A549 (cell line): ENCODE measurements at regions not wholly inside any gene's neighbourhood (a gene's known extent, or its start where the extent isn't known, plus 50 kb on each side); places are given as distances from the start of the nearest gene placed in this dataset.

Experiments used
- ATAC-seq, 2 experiments: fragments of 200-7000 bp in 1 of 2; fragments of >200 bp in 1 of 2; cut with Nextera tagmentation in 1 of 2; cut with Tn5 transposase in 1 of 2; 3 replicates each; pipeline versions ENCODE4 v1.8.0 to v1.9.1; 2018 to 2020; ENCODE audit warnings: mild to moderate bottlenecking in 1 of 2, moderate library complexity in 1 of 2
- CTCF ChIA-PET: fragments of 300-600 bp; sonication (Branson Sonifier 250); formaldehyde crosslinking; extraction: SDS; loops from one replicate; lab custom pipeline; 2021; ENCODE audit warnings: antibody characterized with exemption, inconsistent platforms; lab: Yijun Ruan, JAX
- POLR2A ChIA-PET: fragments of 350-600 bp; formaldehyde crosslinking; extraction: SDS; loops from one replicate; lab custom pipeline; 2021; ENCODE audit warnings: antibody characterized with exemption, inconsistent platforms; lab: Yijun Ruan, JAX
- DNase-seq, 2 experiments: peaks; one replicate each; pipeline versions ENCODE4 v3.0.0 to v3.0.0-alpha.2; 2011 to 2016; ENCODE audit warnings: low read depth in 1 of 2, low spot score in 1 of 2
- FAIRE-seq: peaks from 2 replicates; lab custom pipeline; 2011; peaks lifted over from hg19 to GRCh38; lab: Jason Lieb, UNC
- H3K27ac ChIP-seq, 2 experiments: fragments of >200 bp; sonication (Bioruptor Twin); formaldehyde crosslinking; 3 replicates each; pipeline ENCODE4 v1.5.1; 2016 to 2017
- H3K4me1 ChIP-seq: fragments of >200 bp; sonication (Bioruptor Twin); formaldehyde crosslinking; 3 replicates; pipeline ENCODE4 v1.6.1; 2016
- H3K4me2 ChIP-seq: fragments of >200 bp; sonication (Bioruptor Twin); formaldehyde crosslinking; 3 replicates; pipeline ENCODE4 v1.6.1; 2016
- H3K4me3 ChIP-seq: fragments of >200 bp; sonication (Bioruptor Twin); formaldehyde crosslinking; 3 replicates; pipeline ENCODE4 v1.5.1; 2016
- H3K9me3 ChIP-seq: fragments of >200 bp; sonication (Bioruptor Twin); formaldehyde crosslinking; 3 replicates; pipeline ENCODE4 v1.6.1; 2016
- CBX2 ChIP-seq: fragments of 200-600 bp; sonication (generic); IDR thresholded peaks from 2 replicates; pipeline ENCODE4 v1.6.1; 2016; ENCODE audit warnings: low read depth, mild to moderate bottlenecking, borderline replicate concordance
- CEBPB ChIP-seq, 2 experiments: fragments of >200 bp in 1 of 2; sonication (Bioruptor Twin) in 1 of 2; formaldehyde crosslinking in 1 of 2; IDR thresholded peaks; 2 replicates each; pipeline ENCODE4 v1.6.1; 2012 to 2016
- EHMT2 ChIP-seq: fragments of 200-600 bp; sonication (generic); IDR thresholded peaks from 2 replicates; pipeline ENCODE4 v1.6.1; 2016; ENCODE audit warnings: antibody characterized with exemption, low read depth, mild to moderate bottlenecking, moderate library complexity
- ESRRA ChIP-seq: fragments of 150-350 bp; IDR thresholded peaks from 2 replicates; pipeline ENCODE4 v1.6.1; 2014; ENCODE audit warnings: mild to moderate bottlenecking, low read length, borderline replicate concordance
- FOSB ChIP-seq: fragments of 250-450 bp; sonication (Bioruptor Pico); IDR thresholded peaks from 2 replicates; pipeline ENCODE4 v1.5.0; 2020; ENCODE audit warnings: mild to moderate bottlenecking, moderate library complexity
- HDAC2 ChIP-seq: fragments of 200-600 bp; sonication (generic); IDR thresholded peaks from 2 replicates; pipeline ENCODE4 v1.6.1; 2016
- HEYL ChIP-seq: fragments of 250-450 bp; sonication (Bioruptor Pico); IDR thresholded peaks from 2 replicates; pipeline ENCODE4 v1.8.0; 2021; ENCODE audit warnings: mild to moderate bottlenecking, moderate library complexity
- HOXA7 ChIP-seq: fragments of 250-450 bp; sonication (Bioruptor Pico); IDR thresholded peaks from 2 replicates; pipeline ENCODE4 v1.5.0; 2020; ENCODE audit warnings: mild to moderate bottlenecking, moderate library complexity
- JUN ChIP-seq, 2 experiments: fragments of >200 bp; sonication (Bioruptor Twin); formaldehyde crosslinking; IDR thresholded peaks; 2 replicates in 1 of 2; 3 replicates in 1 of 2; pipeline ENCODE4 v1.6.1; 2016 to 2017
- JUNB ChIP-seq: fragments of >200 bp; sonication (Bioruptor Twin); formaldehyde crosslinking; IDR thresholded peaks from 2 replicates; pipeline ENCODE4 v1.6.1; 2016
- KDM5A ChIP-seq: fragments of 200-600 bp; sonication (generic); IDR thresholded peaks from 2 replicates; pipeline ENCODE4 v1.6.1; 2016; ENCODE audit warnings: antibody characterized with exemption, mild to moderate bottlenecking
- NPAS2 ChIP-seq: fragments of 250-450 bp; sonication (Bioruptor Pico); IDR thresholded peaks from 2 replicates; pipeline ENCODE4 v1.8.0; 2022; ENCODE audit warnings: mild to moderate bottlenecking, moderate library complexity, borderline replicate concordance
- NR3C1 ChIP-seq: fragments of >200 bp; sonication (Bioruptor Twin); formaldehyde crosslinking; IDR thresholded peaks from 3 replicates; pipeline ENCODE4 v1.6.1; 2017
- PHF8 ChIP-seq: fragments of 200-600 bp; sonication (generic); IDR thresholded peaks from 2 replicates; pipeline ENCODE4 v1.6.1; 2016; ENCODE audit warnings: low read depth, mild to moderate bottlenecking, antibody characterized with exemption, moderate library complexity, borderline replicate concordance
- POLR2AphosphoS2 ChIP-seq: conservative IDR thresholded peaks from 2 replicates; pipeline ENCODE4 v1.6.1; 2012; ENCODE audit warnings: low read length, improper control_type of control experiment, inconsistent platforms
- RARB ChIP-seq: fragments of 250-450 bp; sonication (Bioruptor Pico); IDR thresholded peaks from 2 replicates; pipeline ENCODE4 v1.8.0; 2021; ENCODE audit warnings: mild to moderate bottlenecking, moderate library complexity
- RFX5 ChIP-seq: fragments of 450-650 bp; IDR thresholded peaks from 2 replicates; pipeline ENCODE4 v1.7.1; 2014; ENCODE audit warnings: antibody characterized with exemption, mild to moderate bottlenecking, moderate library complexity
- SREBF2 ChIP-seq: fragments of 450-650 bp; IDR thresholded peaks from 2 replicates; pipeline ENCODE4 v1.6.1; 2014; ENCODE audit warnings: mild to moderate bottlenecking, moderate library complexity
- TFCP2L1 ChIP-seq: fragments of 250-450 bp; sonication (Bioruptor Pico); IDR thresholded peaks from 2 replicates; pipeline ENCODE4 v1.5.0; 2021; ENCODE audit warnings: mild to moderate bottlenecking
- ZFP36 ChIP-seq: fragments of 450-650 bp; IDR thresholded peaks from 2 replicates; pipeline ENCODE4 v1.6.1; 2014; ENCODE audit warnings: borderline replicate concordance; ENCODE audit not compliant: partially characterized antibody
- WGBS: methylation state at CpG from one replicate; pipeline ENCODE4 v1.1.6; 2017; ENCODE audit errors: missing lambda C conversion rate; 5-methylcytosine and 5-hydroxymethylcytosine counted together
- TF ChIP-seq, protein P1 (sequence below): fragments of 200-600 bp; sonication (generic); IDR thresholded peaks from 2 replicates; pipeline ENCODE4 v1.6.1; 2016; ENCODE audit warnings: antibody characterized with exemption, mild to moderate bottlenecking, moderate library complexity
- TF ChIP-seq, protein P2 (sequence below): fragments of 250-450 bp; sonication (Bioruptor Pico); IDR thresholded peaks from 2 replicates; pipeline ENCODE4 v1.5.0; 2020; ENCODE audit warnings: low read depth, mild to moderate bottlenecking, moderate library complexity
- TF ChIP-seq, protein P3 (sequence below): fragments of >200 bp; sonication (Bioruptor Twin); formaldehyde crosslinking; IDR thresholded peaks from 3 replicates; pipeline ENCODE4 v1.6.1; 2016
- TF ChIP-seq, protein P4 (sequence below): fragments of >200 bp; sonication (Bioruptor Twin); formaldehyde crosslinking; IDR thresholded peaks from 2 replicates; pipeline ENCODE4 v1.6.1; 2016
- TF ChIP-seq, protein P5 (sequence below): IDR thresholded peaks from 2 replicates; pipeline ENCODE4 v1.6.1; 2012

DNA sequence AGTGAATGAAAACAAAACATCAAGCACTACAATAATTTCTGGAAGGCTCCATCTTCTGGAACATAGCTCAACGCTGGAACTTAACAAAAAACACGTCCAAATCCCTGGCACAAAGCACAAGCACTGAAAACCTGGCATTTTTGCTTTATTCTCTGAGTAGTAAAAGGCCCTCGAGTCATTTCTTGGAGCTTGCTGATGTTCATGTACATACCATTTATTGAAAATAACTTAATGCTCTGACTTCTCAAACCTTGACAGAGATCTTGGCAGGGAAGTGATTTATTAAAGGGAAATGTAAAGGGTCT, 76.5 kb upstream of the STK17B start:
- DNase-seq (no peak), ATAC-seq (no peak), FAIRE-seq (no peak)
- Histone ChIP-seq H3K4me1 (peaks cover 21% of the 10 kb centered on the region; the same call in 2 of the 3 replicates), H3K27ac (peak overlapping the region in 1 of 2 experiments; percentile 60; a peak in 2 of 6 replicates), H3K4me3 (no peak overlapping the region), H3K9me3 (no peaks in the 10 kb centered on the region), H3K4me2 (no peak overlapping the region; the same call in 2 of the 3 replicates)
- CTCF ChIA-PET = interaction anchor here (0.6 to 1.1 kb wide), 2 partner anchors 28 to 1306 kb away, joined by 3 read pairs; no protein-coding TSS in a partner anchor
- 87% methylated on average over 3 of the region's 3 CpGs for WGBS
- TF ChIP-seq RARB (CRISPR knock-in tag) (no peak), CBX2 (no peak), ZFP36 (no peak), NR3C1 (no peak), HOXA7 (CRISPR knock-in tag) (no peak), CEBPB (IDR thresholded peaks at IDR 0.05) (no peak), JUNB (no peak), PHF8 (no peak), HEYL (no peak), NPAS2 (CRISPR knock-in tag) (no peak), HDAC2 (no peak), KDM5A (no peak), JUN (IDR thresholded peaks at IDR 0.05) (no peak)
- TF ChIP-seq, protein P1, sequence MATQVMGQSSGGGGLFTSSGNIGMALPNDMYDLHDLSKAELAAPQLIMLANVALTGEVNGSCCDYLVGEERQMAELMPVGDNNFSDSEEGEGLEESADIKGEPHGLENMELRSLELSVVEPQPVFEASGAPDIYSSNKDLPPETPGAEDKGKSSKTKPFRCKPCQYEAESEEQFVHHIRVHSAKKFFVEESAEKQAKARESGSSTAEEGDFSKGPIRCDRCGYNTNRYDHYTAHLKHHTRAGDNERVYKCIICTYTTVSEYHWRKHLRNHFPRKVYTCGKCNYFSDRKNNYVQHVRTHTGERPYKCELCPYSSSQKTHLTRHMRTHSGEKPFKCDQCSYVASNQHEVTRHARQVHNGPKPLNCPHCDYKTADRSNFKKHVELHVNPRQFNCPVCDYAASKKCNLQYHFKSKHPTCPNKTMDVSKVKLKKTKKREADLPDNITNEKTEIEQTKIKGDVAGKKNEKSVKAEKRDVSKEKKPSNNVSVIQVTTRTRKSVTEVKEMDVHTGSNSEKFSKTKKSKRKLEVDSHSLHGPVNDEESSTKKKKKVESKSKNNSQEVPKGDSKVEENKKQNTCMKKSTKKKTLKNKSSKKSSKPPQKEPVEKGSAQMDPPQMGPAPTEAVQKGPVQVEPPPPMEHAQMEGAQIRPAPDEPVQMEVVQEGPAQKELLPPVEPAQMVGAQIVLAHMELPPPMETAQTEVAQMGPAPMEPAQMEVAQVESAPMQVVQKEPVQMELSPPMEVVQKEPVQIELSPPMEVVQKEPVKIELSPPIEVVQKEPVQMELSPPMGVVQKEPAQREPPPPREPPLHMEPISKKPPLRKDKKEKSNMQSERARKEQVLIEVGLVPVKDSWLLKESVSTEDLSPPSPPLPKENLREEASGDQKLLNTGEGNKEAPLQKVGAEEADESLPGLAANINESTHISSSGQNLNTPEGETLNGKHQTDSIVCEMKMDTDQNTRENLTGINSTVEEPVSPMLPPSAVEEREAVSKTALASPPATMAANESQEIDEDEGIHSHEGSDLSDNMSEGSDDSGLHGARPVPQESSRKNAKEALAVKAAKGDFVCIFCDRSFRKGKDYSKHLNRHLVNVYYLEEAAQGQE = no peak
- TF ChIP-seq, protein P2, sequence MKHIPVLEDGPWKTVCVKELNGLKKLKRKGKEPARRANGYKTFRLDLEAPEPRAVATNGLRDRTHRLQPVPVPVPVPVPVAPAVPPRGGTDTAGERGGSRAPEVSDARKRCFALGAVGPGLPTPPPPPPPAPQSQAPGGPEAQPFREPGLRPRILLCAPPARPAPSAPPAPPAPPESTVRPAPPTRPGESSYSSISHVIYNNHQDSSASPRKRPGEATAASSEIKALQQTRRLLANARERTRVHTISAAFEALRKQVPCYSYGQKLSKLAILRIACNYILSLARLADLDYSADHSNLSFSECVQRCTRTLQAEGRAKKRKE (CRISPR knock-in tag) = no peak
- TF ChIP-seq, protein P3, sequence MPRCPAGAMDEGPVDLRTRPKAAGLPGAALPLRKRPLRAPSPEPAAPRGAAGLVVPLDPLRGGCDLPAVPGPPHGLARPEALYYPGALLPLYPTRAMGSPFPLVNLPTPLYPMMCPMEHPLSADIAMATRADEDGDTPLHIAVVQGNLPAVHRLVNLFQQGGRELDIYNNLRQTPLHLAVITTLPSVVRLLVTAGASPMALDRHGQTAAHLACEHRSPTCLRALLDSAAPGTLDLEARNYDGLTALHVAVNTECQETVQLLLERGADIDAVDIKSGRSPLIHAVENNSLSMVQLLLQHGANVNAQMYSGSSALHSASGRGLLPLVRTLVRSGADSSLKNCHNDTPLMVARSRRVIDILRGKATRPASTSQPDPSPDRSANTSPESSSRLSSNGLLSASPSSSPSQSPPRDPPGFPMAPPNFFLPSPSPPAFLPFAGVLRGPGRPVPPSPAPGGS = no peak
- POLR2A ChIA-PET = no interaction called here

DNA sequence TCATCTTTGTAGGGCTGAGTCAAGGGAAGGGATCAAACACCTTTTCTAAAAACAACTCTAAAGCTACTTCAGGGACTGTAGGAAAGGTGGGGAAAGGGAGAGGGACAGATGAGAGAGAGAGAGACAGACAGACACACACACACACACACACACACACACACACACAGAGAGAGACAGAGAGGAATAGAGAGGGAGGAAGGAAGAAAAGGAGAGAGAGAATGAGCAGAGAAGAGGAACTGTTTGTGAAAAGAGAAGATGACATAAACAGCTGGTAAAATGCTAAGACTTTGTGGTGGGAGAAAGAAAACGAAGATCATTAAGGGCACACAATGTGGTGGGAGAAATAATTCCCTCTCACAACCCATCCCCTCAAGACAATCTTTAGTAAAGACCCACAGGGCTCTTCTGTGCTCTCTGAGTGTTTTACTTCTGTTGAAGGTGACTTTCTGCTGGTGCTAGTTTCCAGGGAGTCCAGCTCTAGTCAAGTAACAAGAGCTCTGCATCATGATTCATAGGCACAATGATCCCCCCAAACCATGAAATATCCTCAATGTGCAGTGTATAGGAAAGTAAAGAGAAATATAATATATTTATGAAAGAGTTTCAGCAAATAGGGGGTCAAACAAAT, 77.2 kb upstream of the STK17B start:
- TF ChIP-seq ESRRA (no peak), EHMT2 (no peak), POLR2AphosphoS2 (no peak), NR3C1 (no peak), SREBF2 (no peak), CBX2 (no peak), TFCP2L1 (CRISPR knock-in tag) (no peak), FOSB (CRISPR knock-in tag) (no peak), RFX5 (no peak), HDAC2 (no peak), ZFP36 (no peak)
- TF ChIP-seq, protein P4, sequence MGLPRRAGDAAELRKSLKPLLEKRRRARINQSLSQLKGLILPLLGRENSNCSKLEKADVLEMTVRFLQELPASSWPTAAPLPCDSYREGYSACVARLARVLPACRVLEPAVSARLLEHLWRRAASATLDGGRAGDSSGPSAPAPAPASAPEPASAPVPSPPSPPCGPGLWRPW = no peak
- TF ChIP-seq, protein P5, sequence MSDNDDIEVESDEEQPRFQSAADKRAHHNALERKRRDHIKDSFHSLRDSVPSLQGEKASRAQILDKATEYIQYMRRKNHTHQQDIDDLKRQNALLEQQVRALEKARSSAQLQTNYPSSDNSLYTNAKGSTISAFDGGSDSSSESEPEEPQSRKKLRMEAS = no peak
- TF ChIP-seq, all 56 proteins: peak for 0
- no peak overlapping the region for H3K4me3 ChIP-seq
- H3K4me2 ChIP-seq = no peak overlapping the region
- POLR2A ChIA-PET = interaction anchor here (0.8 kb wide), 1 partner anchor 11 kb away, joined by 4 read pairs; no protein-coding TSS in a partner anchor
- H3K27ac ChIP-seq = peak overlapping the region in 1 of 2 experiments; percentile 60; a peak in 1 of 6 replicates
- 38% methylated on average over 1 of the region's 1 CpG for WGBS
- ATAC-seq = no peak
- CTCF ChIA-PET = interaction anchor here (0.6 to 1.1 kb wide), 3 partner anchors 25 to 1305 kb away, joined by 3 to 4 read pairs (median 3); no protein-coding TSS in a partner anchor
- no peak for FAIRE-seq
- peaks cover 21% of the 10 kb centered on the region; the same call in 2 of the 3 replicates for H3K4me1 ChIP-seq
- DNase-seq = no peak
- H3K9me3 ChIP-seq = no peaks in the 10 kb centered on the region
